Upper lobe of left lung (tissue), 6 donors: ENCODE measurements at regions not wholly inside any gene's neighbourhood (a gene's known extent, or its start where the extent isn't known, plus 50 kb on each side); places are given as distances from the start of the nearest gene placed in this dataset.

Source experiments
- ATAC-seq, 2 donors: fragments of 200-7000 bp; cut with Tn5 transposase; one replicate each; pipeline ENCODE4 v1.9.1; 2022; ENCODE audit warnings: mild to moderate bottlenecking in 2 of 2, moderate library complexity in 2 of 2; ENCODE audit not compliant: low FRiP score in 2 of 2
- DNase-seq, 2 donors: peaks; one replicate each; pipeline ENCODE4 v3.0.0-alpha.2; 2019 to 2020
- H3K27ac ChIP-seq, 4 donors: fragments of 200-600 bp; sonication (generic); one replicate each; pipeline ENCODE4 v1.5.1; 2016 to 2019
- H3K27me3 ChIP-seq, 4 donors: fragments of 200-600 bp; sonication (generic); one replicate each; pipeline ENCODE4 v1.5.1; 2017 to 2019
- H3K36me3 ChIP-seq, 4 donors: fragments of 200-600 bp; sonication (generic); one replicate each; pipeline ENCODE4 v1.5.1; 2016 to 2019
- H3K4me1 ChIP-seq, 4 donors: fragments of 200-600 bp; sonication (generic); one replicate each; pipeline ENCODE4 v1.5.1; 2018 to 2019
- H3K4me3 ChIP-seq, 4 donors: fragments of 200-600 bp; sonication (generic); one replicate each; pipeline ENCODE4 v1.5.1; 2017 to 2019; ENCODE audit warnings: mild to moderate bottlenecking in 2 of 4, moderate library complexity in 1 of 4
- H3K9me3 ChIP-seq, 4 donors: fragments of 200-600 bp; sonication (generic); one replicate each; pipeline ENCODE4 v1.5.1; 2018 to 2019
- EP300 ChIP-seq, 4 donors: sonication (generic); formaldehyde crosslinking; IDR thresholded peaks; one replicate each; pipeline ENCODE4 v1.5.1; 2017; ENCODE audit warnings: antibody characterized with exemption in 4 of 4, control low read depth in 2 of 4
- POLR2A ChIP-seq, 4 donors: fragments of 450-650 bp; IDR thresholded peaks; one replicate each; pipeline ENCODE4 v1.5.1; 2016 to 2017; ENCODE audit warnings: antibody characterized with exemption in 4 of 4, mild to moderate bottlenecking in 2 of 4
- POLR2AphosphoS5 ChIP-seq, 2 donors: sonication (generic); formaldehyde crosslinking; IDR thresholded peaks; one replicate each; pipeline ENCODE4 v1.5.1; 2017; ENCODE audit warnings: antibody characterized with exemption in 2 of 2
- WGBS, 2 donors: methylation state at CpG; one replicate each; pipeline ENCODE4 v1.1.5; 2017 to 2018; 5-methylcytosine and 5-hydroxymethylcytosine counted together
- TF ChIP-seq, protein P1 (sequence below), 6 experiments: fragments of 450-650 bp in 4 of 6; fragments of 200-600 bp in 2 of 6; sonication (generic) in 2 of 6; IDR thresholded peaks; one replicate each; pipeline ENCODE4 v1.5.1; 2016 to 2019; ENCODE audit warnings: antibody characterized with exemption in 6 of 6
- donor health status: DM: no; HTN: no; CAD: no; lungs with moderate emphysema.
- donor health status: DM: no; HTN: yes; CAD: no; lungs with severe emphysema.

- H3K36me3 ChIP-seq, result no peaks in the 10 kb centered on the region
- no peak for DNase-seq
- H3K4me3 ChIP-seq, result no peak overlapping the region
- no peaks in the 10 kb centered on the region for H3K4me1 ChIP-seq
- no peak overlapping the region for H3K27ac ChIP-seq
- ATAC-seq, result no peak
- H3K9me3 ChIP-seq, result no peaks in the 10 kb centered on the region
- H3K27me3 ChIP-seq, result no peaks in the 10 kb centered on the region
- 63 to 65% methylated on average over 5 of the region's 5 CpGs for WGBS, 2 donors
- no peak for TF ChIP-seq EP300 (IDR thresholded peaks at IDR 0.05)
These were observed 126.9 kb downstream of the IPMK start for GRCh38 chr10:58140691-58141347.

GRCh38 chr10:58140054-58140453 lies 127.6 kb downstream of the IPMK start:
- no peak overlapping the region for H3K27ac ChIP-seq
- no peaks in the 10 kb centered on the region for H3K36me3 ChIP-seq
- H3K4me3 ChIP-seq, result no peak overlapping the region
- TF ChIP-seq POLR2AphosphoS5 (IDR thresholded peaks at IDR 0.05) (no peak), EP300 (IDR thresholded peaks at IDR 0.05) (no peak), POLR2A (IDR thresholded peaks at IDR 0.05) (no peak)
- TF ChIP-seq, protein P1, sequence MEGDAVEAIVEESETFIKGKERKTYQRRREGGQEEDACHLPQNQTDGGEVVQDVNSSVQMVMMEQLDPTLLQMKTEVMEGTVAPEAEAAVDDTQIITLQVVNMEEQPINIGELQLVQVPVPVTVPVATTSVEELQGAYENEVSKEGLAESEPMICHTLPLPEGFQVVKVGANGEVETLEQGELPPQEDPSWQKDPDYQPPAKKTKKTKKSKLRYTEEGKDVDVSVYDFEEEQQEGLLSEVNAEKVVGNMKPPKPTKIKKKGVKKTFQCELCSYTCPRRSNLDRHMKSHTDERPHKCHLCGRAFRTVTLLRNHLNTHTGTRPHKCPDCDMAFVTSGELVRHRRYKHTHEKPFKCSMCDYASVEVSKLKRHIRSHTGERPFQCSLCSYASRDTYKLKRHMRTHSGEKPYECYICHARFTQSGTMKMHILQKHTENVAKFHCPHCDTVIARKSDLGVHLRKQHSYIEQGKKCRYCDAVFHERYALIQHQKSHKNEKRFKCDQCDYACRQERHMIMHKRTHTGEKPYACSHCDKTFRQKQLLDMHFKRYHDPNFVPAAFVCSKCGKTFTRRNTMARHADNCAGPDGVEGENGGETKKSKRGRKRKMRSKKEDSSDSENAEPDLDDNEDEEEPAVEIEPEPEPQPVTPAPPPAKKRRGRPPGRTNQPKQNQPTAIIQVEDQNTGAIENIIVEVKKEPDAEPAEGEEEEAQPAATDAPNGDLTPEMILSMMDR (IDR thresholded peaks at IDR 0.05), result no peak
- H3K9me3 ChIP-seq, result no peaks in the 10 kb centered on the region
- H3K4me1 ChIP-seq, result no peaks in the 10 kb centered on the region
- DNase-seq, result no peak
- no peaks in the 10 kb centered on the region for H3K27me3 ChIP-seq
- WGBS, 2 donors, result 73 to 84% methylated on average over 2 of the region's 2 CpGs
- no peak for ATAC-seq

DNA sequence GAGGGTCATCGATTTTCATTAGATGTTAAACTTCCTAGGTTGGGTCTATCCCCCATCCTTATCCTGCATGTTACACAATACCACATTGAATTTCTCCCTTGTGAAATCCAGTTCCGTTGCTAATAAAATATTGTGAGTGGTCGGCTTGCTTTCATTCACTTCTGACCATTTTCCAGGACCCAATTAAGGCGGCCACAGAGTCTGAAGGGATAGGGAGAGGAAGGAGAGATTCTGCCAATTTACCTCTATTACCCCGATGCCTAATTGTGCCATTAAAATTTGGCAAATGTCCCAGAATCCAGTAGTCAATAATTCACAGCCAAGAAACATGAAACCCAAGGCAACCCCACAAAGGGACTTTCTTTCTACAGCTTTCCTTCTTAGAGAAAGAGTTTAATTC lies 129.9 kb downstream of the IPMK start:
- Histone ChIP-seq H3K9me3 (no peaks in the 10 kb centered on the region), H3K27ac (no peak overlapping the region), H3K36me3 (no peaks in the 10 kb centered on the region), H3K4me3 (no peak overlapping the region), H3K4me1 (no peaks in the 10 kb centered on the region), H3K27me3 (no peaks in the 10 kb centered on the region)
- no peak for ATAC-seq
- no peak for DNase-seq
- 56 to 69% methylated on average over 5 of the region's 5 CpGs for WGBS, 2 donors
- TF ChIP-seq POLR2A (IDR thresholded peaks at IDR 0.05) (no peak), POLR2AphosphoS5 (IDR thresholded peaks at IDR 0.05) (no peak), EP300 (IDR thresholded peaks at IDR 0.05) (no peak)
- TF ChIP-seq, protein P1 (IDR thresholded peaks at IDR 0.05), result no peak

GRCh38 chr10:58115218-58116050 lies 152.3 kb downstream of the IPMK start:
- no peak overlapping the region for H3K27ac ChIP-seq
- DNase-seq (no peak), ATAC-seq (no peak)
- H3K4me3 ChIP-seq, result no peak overlapping the region
- TF ChIP-seq POLR2AphosphoS5 (IDR thresholded peaks at IDR 0.05) (no peak), EP300 (IDR thresholded peaks at IDR 0.05) (no peak), POLR2A (IDR thresholded peaks at IDR 0.05) (no peak)
- TF ChIP-seq, protein P1 (IDR thresholded peaks at IDR 0.05), result no peak
- 82 to 88% methylated on average over 9 of the region's 9 CpGs for WGBS, 2 donors
- H3K4me1 ChIP-seq, result no peaks in the 10 kb centered on the region
- H3K27me3 ChIP-seq, result no peaks in the 10 kb centered on the region
- H3K9me3 ChIP-seq, result no peaks in the 10 kb centered on the region
- H3K36me3 ChIP-seq, result no peaks in the 10 kb centered on the region

GRCh38 chr10:58109731-58110130 lies 158.0 kb downstream of the IPMK start:
- 59 to 60% methylated on average over 3 of the region's 3 CpGs for WGBS, 2 donors

More at GRCh38 chr10:58109731-58110130, 158.0 kb downstream of the IPMK start:
- Histone ChIP-seq H3K4me3 (no peak overlapping the region), H3K36me3 (no peaks in the 10 kb centered on the region), H3K27ac (no peak overlapping the region), H3K4me1 (no peaks in the 10 kb centered on the region), H3K27me3 (no peaks in the 10 kb centered on the region), H3K9me3 (no peaks in the 10 kb centered on the region)
- DNase-seq (no peak), ATAC-seq (no peak)
- TF ChIP-seq POLR2A (IDR thresholded peaks at IDR 0.05) (no peak), EP300 (IDR thresholded peaks at IDR 0.05) (no peak), POLR2AphosphoS5 (IDR thresholded peaks at IDR 0.05) (no peak)
- TF ChIP-seq, protein P1 (IDR thresholded peaks at IDR 0.05), result no peak
